ENCODE measurements at regions not wholly inside any gene's neighbourhood (a gene's known extent, or its start where the extent isn't known, plus 50 kb on each side); places are given as distances from the start of the nearest gene placed in this dataset.

DNA sequence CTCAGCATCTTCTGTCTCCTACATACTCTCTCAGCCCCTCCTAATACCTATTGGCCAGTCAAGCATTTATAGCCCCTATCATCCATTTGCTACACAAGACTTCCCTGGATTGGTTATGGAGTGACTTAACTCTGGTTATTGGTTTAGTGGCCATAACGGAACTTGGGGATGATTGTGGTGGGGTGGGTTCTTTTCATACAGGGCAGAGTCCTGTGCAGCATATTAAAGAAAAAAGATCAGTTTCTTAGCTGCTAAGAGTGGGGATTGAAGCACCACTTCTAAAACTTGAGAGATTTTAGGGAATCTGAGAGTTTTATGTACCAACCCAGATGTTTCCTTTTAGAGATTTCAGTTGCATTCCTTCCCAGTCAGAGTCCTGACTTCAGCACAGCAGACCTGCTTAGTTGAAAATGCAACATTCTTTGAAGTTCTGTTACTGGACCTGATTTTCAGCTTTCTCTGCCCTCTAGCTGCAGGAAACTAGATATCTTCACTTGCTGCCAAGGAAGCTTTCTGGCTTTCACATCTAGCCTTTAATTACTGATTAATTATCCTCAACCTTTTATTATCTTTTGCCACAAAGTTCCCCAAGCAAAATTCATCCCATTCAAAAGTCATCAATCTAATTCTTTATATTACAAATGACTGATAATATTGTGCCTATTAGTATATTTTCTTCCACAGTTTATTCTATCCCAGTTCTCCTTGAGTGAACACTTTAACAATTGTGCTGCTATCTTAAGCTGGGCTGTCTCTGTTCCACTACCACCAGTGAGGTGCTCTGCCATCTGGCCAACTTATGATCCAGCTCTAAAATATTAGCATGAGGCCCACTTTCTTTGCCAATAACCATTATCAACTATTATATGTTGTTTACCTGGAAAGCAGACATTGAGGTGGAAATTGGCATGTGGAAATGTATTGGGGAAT, 906.0 kb upstream of the ALCAM start:
- POLR2A ChIA-PET = no interaction called here
- DNase-seq (ENCODE audit: extremely low spot score) = no peak
- TF ChIP-seq, protein P1, sequence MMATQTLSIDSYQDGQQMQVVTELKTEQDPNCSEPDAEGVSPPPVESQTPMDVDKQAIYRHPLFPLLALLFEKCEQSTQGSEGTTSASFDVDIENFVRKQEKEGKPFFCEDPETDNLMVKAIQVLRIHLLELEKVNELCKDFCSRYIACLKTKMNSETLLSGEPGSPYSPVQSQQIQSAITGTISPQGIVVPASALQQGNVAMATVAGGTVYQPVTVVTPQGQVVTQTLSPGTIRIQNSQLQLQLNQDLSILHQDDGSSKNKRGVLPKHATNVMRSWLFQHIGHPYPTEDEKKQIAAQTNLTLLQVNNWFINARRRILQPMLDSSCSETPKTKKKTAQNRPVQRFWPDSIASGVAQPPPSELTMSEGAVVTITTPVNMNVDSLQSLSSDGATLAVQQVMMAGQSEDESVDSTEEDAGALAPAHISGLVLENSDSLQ (IDR thresholded peaks at IDR 0.05) = no peak
- TF ChIP-seq SUZ12 (IDR thresholded peaks at IDR 0.05) (no peak), NFRKB (IDR thresholded peaks at IDR 0.05) (no peak), CTBP1 (IDR thresholded peaks at IDR 0.05; ENCODE audit: borderline replicate concordance) (no peak), FOXK2 (IDR thresholded peaks at IDR 0.05) (no peak), TARDBP (IDR thresholded peaks at IDR 0.05) (no peak), FOXA1 (IDR thresholded peaks at IDR 0.05) (no peak), ZNF384 (IDR thresholded peaks at IDR 0.05) (no peak), FOXM1 (IDR thresholded peaks at IDR 0.05; ENCODE audit: borderline replicate concordance) (no peak), SP1 (IDR thresholded peaks at IDR 0.05) (no peak), L3MBTL2 (conservative IDR thresholded peaks at IDR 0.05) (no peak), BHLHE40 (IDR thresholded peaks at IDR 0.05; ENCODE audit: borderline replicate concordance) (no peak), LEF1 (IDR thresholded peaks at IDR 0.05; ENCODE audit: borderline replicate concordance) (no peak), ELF4 (IDR thresholded peaks at IDR 0.05) (no peak), ARNT (IDR thresholded peaks at IDR 0.05) (no peak)
- CTCF ChIA-PET = interaction anchor here (0.6 kb wide), 1 partner anchor 139 kb away, joined by 3 read pairs; no protein-coding TSS in a partner anchor

DNA sequence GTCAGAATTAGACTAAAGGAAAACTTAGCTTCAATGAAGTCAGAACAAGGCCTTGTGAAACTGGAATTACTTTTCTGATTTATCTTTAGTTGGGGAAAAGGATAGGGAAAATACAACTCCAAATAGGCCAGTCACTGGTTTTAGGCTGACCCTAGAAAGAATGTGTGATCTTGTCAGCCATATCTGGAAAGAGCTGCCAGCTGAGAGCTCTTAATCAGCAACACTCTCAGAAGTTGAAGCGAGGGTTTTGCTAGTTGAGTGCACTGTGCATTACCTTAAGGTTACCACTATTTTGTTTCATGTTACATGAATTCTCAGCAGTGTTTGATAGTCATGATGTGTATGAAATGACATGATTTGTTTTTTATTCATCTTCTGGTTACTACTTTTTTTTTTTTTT, 905.3 kb upstream of the ALCAM start:
- ChIA-PET POLR2A (no interaction called here), CTCF (no interaction called here)
- no peak for DNase-seq (ENCODE audit: extremely low spot score)
- no peak for TF ChIP-seq NFRKB (IDR thresholded peaks at IDR 0.05)
- no peak for TF ChIP-seq FOXA1 (IDR thresholded peaks at IDR 0.05)
- no peak for TF ChIP-seq ZNF384 (IDR thresholded peaks at IDR 0.05)
- TF ChIP-seq FOXK2 (IDR thresholded peaks at IDR 0.05) = no peak
- TF ChIP-seq SUZ12 (IDR thresholded peaks at IDR 0.05) = no peak

DNA sequence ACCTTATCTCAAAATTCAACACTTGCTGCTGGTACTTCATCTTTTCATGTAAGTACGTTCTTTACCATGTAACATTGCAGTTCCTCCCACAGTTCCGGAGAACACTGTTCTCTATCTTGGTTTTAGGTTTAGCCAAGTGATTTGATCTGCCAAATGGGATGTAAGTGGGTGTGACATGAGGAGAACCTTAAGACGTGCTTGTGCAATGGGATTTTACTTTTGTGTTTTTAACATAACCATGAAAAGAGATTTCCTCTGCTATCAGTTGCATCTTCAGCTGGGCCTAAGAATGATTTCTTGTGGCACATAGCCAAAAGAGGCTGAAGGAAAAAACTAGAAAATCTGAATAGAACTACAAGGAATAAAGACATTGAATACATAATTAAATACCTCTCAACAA, 894.5 kb upstream of the ALCAM start:
- TF ChIP-seq, protein P1 (IDR thresholded peaks at IDR 0.05) = no peak
- TF ChIP-seq ELF4 (IDR thresholded peaks at IDR 0.05) (no peak), HDGF (IDR thresholded peaks at IDR 0.05; ENCODE audit: borderline replicate concordance) (no peak), L3MBTL2 (conservative IDR thresholded peaks at IDR 0.05) (no peak), LEF1 (IDR thresholded peaks at IDR 0.05; ENCODE audit: borderline replicate concordance) (no peak), CTBP1 (IDR thresholded peaks at IDR 0.05; ENCODE audit: borderline replicate concordance) (no peak), BHLHE40 (IDR thresholded peaks at IDR 0.05; ENCODE audit: borderline replicate concordance) (no peak), FOXA1 (IDR thresholded peaks at IDR 0.05) (no peak), SUZ12 (IDR thresholded peaks at IDR 0.05) (no peak), FOXK2 (IDR thresholded peaks at IDR 0.05) (no peak), TARDBP (IDR thresholded peaks at IDR 0.05) (no peak), SP1 (IDR thresholded peaks at IDR 0.05) (no peak), NFRKB (IDR thresholded peaks at IDR 0.05) (no peak), FOXM1 (IDR thresholded peaks at IDR 0.05; ENCODE audit: borderline replicate concordance) (no peak), ZNF384 (IDR thresholded peaks at IDR 0.05) (no peak), ARNT (IDR thresholded peaks at IDR 0.05) (no peak)
- ChIA-PET POLR2A (no interaction called here), CTCF (no interaction called here)
- DNase-seq (ENCODE audit: extremely low spot score) = no peak

DNA sequence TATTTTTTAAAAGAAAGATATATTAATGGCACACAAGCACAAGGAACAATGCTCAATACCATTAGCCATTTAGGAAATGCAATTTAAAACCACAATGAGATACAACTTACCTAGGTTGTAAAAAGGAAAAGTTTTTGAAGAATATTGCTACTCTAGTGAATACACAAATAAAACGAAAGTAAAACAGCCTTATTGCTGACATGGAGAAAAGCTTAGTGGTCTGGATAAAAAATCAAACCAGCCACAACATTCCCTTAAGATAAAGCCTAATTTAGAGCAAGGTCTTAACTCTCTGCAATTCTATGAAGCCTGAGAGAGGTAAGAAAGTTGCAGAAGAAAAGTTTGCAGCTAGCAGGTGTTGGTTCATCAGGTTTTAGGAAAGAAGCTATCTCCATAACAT, 892.7 kb upstream of the ALCAM start:
- TF ChIP-seq LEF1 (IDR thresholded peaks at IDR 0.05; ENCODE audit: borderline replicate concordance) = no peak
- TF ChIP-seq, protein P1 (IDR thresholded peaks at IDR 0.05) = no peak
- TF ChIP-seq TARDBP (IDR thresholded peaks at IDR 0.05) = no peak
- no peak for TF ChIP-seq NFRKB (IDR thresholded peaks at IDR 0.05)
- no peak for TF ChIP-seq L3MBTL2 (conservative IDR thresholded peaks at IDR 0.05)
- no peak for TF ChIP-seq SUZ12 (IDR thresholded peaks at IDR 0.05)
- POLR2A ChIA-PET = no interaction called here
- no peak for DNase-seq (ENCODE audit: extremely low spot score)
- CTCF ChIA-PET = no interaction called here

- ChIA-PET POLR2A (no interaction called here), CTCF (no interaction called here)
- TF ChIP-seq FOXM1 (IDR thresholded peaks at IDR 0.05; ENCODE audit: borderline replicate concordance) = no peak
- no peak for TF ChIP-seq ELF4 (IDR thresholded peaks at IDR 0.05)
- no peak for DNase-seq (ENCODE audit: extremely low spot score)
These were observed 863.7 kb upstream of the ALCAM start for GRCh38 chr3:104503022-104503421.

- no peak for TF ChIP-seq FOXA1 (IDR thresholded peaks at IDR 0.05)
- TF ChIP-seq TARDBP (IDR thresholded peaks at IDR 0.05) = no peak
- TF ChIP-seq FOXK2 (IDR thresholded peaks at IDR 0.05) = no peak
- TF ChIP-seq ZNF384 (IDR thresholded peaks at IDR 0.05) = no peak
- no peak for TF ChIP-seq ARNT (IDR thresholded peaks at IDR 0.05)
- no peak for TF ChIP-seq HDGF (IDR thresholded peaks at IDR 0.05; ENCODE audit: borderline replicate concordance)
- no peak for TF ChIP-seq SUZ12 (IDR thresholded peaks at IDR 0.05)
- ChIA-PET POLR2A (no interaction called here), CTCF (no interaction called here)
- no peak for DNase-seq (ENCODE audit: extremely low spot score)
These were observed 856.4 kb upstream of the ALCAM start for GRCh38 chr3:104510131-104510849.

All from HEK293T (cell line).